Right atrium auricular region (tissue), 2 donors: ENCODE measurements at regions not wholly inside any gene's neighbourhood (a gene's known extent, or its start where the extent isn't known, plus 50 kb on each side); places are given as distances from the start of the nearest gene placed in this dataset.

Source experiments
- DNase-seq: peaks from one replicate; pipeline ENCODE4 v3.0.0-alpha.2; 2019; ENCODE audit warnings: low spot score
- H3K27ac ChIP-seq, 2 donors: fragments of 200-600 bp; sonication (generic); 1 replicate in 1 of 2; 2 replicates in 1 of 2; pipeline ENCODE4 v1.5.1; 2016 to 2019
- H3K27me3 ChIP-seq, 2 donors: fragments of 200-600 bp; sonication (generic); one replicate each; pipeline versions ENCODE4 v1.5.1 to v1.6.0; 2017 to 2019
- H3K36me3 ChIP-seq: fragments of 200-600 bp; sonication (generic); one replicate; pipeline ENCODE4 v1.5.1; 2016
- H3K4me1 ChIP-seq, 2 donors: fragments of 200-600 bp; sonication (generic); one replicate each; pipeline versions ENCODE4 v1.5.1 to v1.6.0; 2017 to 2019
- H3K4me3 ChIP-seq, 2 donors: fragments of 200-600 bp; sonication (generic); 1 replicate in 1 of 2; 2 replicates in 1 of 2; pipeline ENCODE4 v1.5.1; 2017 to 2019; ENCODE audit warnings: mild to moderate bottlenecking in 1 of 2, moderate library complexity in 1 of 2
- H3K9me3 ChIP-seq, 2 donors: fragments of 200-600 bp; sonication (generic); one replicate each; pipeline ENCODE4 v1.5.1; 2019
- TF ChIP-seq, protein P1 (sequence below), 2 donors: fragments of 200-600 bp; sonication (generic); IDR thresholded peaks; one replicate each; pipeline ENCODE4 v1.5.1; 2019; ENCODE audit warnings: antibody characterized with exemption in 2 of 2

- Histone ChIP-seq H3K27me3 (no peaks in the 10 kb centered on the region), H3K27ac (no peak overlapping the region), H3K9me3 (no peaks in the 10 kb centered on the region), H3K36me3 (no peaks in the 10 kb centered on the region), H3K4me3 (no peak overlapping the region), H3K4me1 (no peaks in the 10 kb centered on the region)
- no peak for DNase-seq
- TF ChIP-seq, protein P1, sequence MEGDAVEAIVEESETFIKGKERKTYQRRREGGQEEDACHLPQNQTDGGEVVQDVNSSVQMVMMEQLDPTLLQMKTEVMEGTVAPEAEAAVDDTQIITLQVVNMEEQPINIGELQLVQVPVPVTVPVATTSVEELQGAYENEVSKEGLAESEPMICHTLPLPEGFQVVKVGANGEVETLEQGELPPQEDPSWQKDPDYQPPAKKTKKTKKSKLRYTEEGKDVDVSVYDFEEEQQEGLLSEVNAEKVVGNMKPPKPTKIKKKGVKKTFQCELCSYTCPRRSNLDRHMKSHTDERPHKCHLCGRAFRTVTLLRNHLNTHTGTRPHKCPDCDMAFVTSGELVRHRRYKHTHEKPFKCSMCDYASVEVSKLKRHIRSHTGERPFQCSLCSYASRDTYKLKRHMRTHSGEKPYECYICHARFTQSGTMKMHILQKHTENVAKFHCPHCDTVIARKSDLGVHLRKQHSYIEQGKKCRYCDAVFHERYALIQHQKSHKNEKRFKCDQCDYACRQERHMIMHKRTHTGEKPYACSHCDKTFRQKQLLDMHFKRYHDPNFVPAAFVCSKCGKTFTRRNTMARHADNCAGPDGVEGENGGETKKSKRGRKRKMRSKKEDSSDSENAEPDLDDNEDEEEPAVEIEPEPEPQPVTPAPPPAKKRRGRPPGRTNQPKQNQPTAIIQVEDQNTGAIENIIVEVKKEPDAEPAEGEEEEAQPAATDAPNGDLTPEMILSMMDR (IDR thresholded peaks at IDR 0.05), result no peak
Observed at GRCh38 chr2:187118331-187119099, 269.5 kb upstream of the ZSWIM2 start.

DNA sequence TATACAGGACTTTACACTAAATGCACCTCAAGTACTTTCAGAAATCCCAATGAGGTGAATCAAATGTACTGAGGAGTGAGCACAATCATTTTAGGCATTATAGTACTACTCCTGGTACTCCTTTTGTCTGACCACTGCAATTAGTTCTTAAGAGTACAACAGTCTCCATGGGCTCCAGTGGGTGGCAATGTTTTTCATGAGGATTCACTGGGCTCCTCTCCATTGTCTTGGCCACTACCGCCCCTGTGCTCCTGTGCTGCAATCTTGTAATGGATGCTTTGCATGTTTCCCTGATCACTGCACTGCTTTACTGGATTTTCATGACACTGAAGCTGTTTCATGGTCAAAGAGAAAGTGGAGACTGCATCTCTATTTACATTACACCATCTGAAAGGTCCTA, 268.5 kb upstream of the ZSWIM2 start:
- no peaks in the 10 kb centered on the region for H3K36me3 ChIP-seq
- TF ChIP-seq, protein P1 (IDR thresholded peaks at IDR 0.05), result no peak

GRCh38 chr2:187115627-187116026, 266.7 kb upstream of the ZSWIM2 start:
- Histone ChIP-seq H3K36me3 (no peaks in the 10 kb centered on the region), H3K4me1 (no peaks in the 10 kb centered on the region), H3K9me3 (no peaks in the 10 kb centered on the region), H3K27me3 (no peaks in the 10 kb centered on the region), H3K4me3 (no peak overlapping the region), H3K27ac (no peak overlapping the region)
- DNase-seq, result no peak
- TF ChIP-seq, protein P1 (IDR thresholded peaks at IDR 0.05), result no peak

More for the DNA sequence above, 268.5 kb upstream of the ZSWIM2 start:
- Histone ChIP-seq H3K9me3 (no peaks in the 10 kb centered on the region), H3K4me1 (no peaks in the 10 kb centered on the region), H3K27me3 (no peaks in the 10 kb centered on the region), H3K27ac (no peak overlapping the region), H3K4me3 (no peak overlapping the region)
- no peak for DNase-seq

- TF ChIP-seq, protein P1 (IDR thresholded peaks at IDR 0.05), result no peak
- Histone ChIP-seq H3K27ac (no peak overlapping the region), H3K4me1 (no peaks in the 10 kb centered on the region), H3K9me3 (no peaks in the 10 kb centered on the region), H3K36me3 (no peaks in the 10 kb centered on the region), H3K27me3 (no peaks in the 10 kb centered on the region), H3K4me3 (no peak overlapping the region)
- no peak for DNase-seq
Observed at GRCh38 chr2:187107001-187107400, 258.0 kb upstream of the ZSWIM2 start.

DNA sequence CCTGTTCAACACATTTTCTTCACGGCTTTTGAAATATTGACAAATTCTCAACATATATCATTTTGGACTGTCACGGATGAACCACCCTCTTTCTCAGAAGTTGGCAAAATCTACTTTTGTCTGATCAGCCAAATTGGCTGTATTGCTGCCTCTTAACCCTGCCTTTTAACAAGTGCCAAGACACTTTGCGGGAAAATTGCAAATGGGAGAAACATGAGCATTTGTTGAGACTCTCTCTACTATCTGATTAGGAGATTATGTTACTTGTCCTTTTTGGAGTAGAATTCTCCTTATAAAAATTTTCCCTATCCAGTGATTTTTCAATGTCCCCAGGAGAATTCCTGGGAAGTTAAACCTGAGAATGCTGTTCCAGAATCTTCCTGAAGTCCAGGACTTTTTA, 256.2 kb upstream of the ZSWIM2 start:
- TF ChIP-seq, protein P1 (IDR thresholded peaks at IDR 0.05), result no peak
- Histone ChIP-seq H3K9me3 (no peaks in the 10 kb centered on the region), H3K4me3 (no peak overlapping the region), H3K36me3 (no peaks in the 10 kb centered on the region), H3K4me1 (no peaks in the 10 kb centered on the region), H3K27ac (no peak overlapping the region), H3K27me3 (no peaks in the 10 kb centered on the region)
- no peak for DNase-seq

DNA sequence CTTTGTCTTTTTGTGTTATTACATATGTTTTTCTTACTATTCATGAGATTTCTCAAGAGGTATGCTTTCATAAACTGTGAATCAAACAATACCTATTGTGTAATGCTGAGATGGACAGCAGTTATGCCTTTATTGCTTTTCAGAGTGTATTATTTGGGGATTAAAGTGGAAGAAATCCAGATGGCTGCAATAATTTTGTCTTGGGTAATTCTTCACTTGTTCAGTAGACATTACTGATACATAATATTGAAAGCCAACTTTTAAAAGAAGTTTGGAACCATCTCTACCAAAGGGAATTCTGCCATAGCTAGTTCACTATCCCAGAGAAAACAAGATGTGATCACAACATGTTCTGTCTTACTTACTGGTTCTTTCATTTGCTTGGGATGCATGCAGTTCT, 253.4 kb upstream of the ZSWIM2 start:
- no peak for DNase-seq
- no peaks in the 10 kb centered on the region for H3K4me1 ChIP-seq
- H3K27ac ChIP-seq, result no peak overlapping the region
- no peaks in the 10 kb centered on the region for H3K27me3 ChIP-seq
- no peak overlapping the region for H3K4me3 ChIP-seq
- TF ChIP-seq, protein P1 (IDR thresholded peaks at IDR 0.05), result no peak
- H3K9me3 ChIP-seq, result no peaks in the 10 kb centered on the region
- H3K36me3 ChIP-seq, result no peaks in the 10 kb centered on the region
